Cardiac muscle cell (in vitro differentiated cells and primary cell): ENCODE measurements at regions not wholly inside any gene's neighbourhood (a gene's known extent, or its start where the extent isn't known, plus 50 kb on each side); places are given as distances from the start of the nearest gene placed in this dataset.
A peak's percentile ranks its signal among the peaks of the same experiment; 100 is the strongest.

ENCODE experiments used
- DNase-seq, 2 donors: peaks; one replicate each; pipeline versions ENCODE4 v3.0.0 to v3.0.0-alpha.2; 2010 to 2017; ENCODE audit warnings: low read depth in 1 of 2, low spot score in 1 of 2
- H3K27ac ChIP-seq: fragments of 200-600 bp; sonication (generic); 2 replicates; pipeline ENCODE4 v1.5.1; 2016
- H3K27me3 ChIP-seq: fragments of 200-600 bp; sonication (generic); 2 replicates; pipeline ENCODE4 v1.6.0; 2016; ENCODE audit warnings: control low read depth
- H3K36me3 ChIP-seq: fragments of 200-600 bp; sonication (generic); 2 replicates; pipeline ENCODE4 v1.5.1; 2016; ENCODE audit warnings: control low read depth
- H3K4me1 ChIP-seq: fragments of 200-600 bp; sonication (generic); 2 replicates; pipeline ENCODE4 v1.8.1; 2017; ENCODE audit warnings: low read depth, mild to moderate bottlenecking, mixed run types
- H3K4me3 ChIP-seq: fragments of 200-600 bp; sonication (generic); 2 replicates; pipeline ENCODE4 v1.5.1; 2016; ENCODE audit warnings: mild to moderate bottlenecking
- H3K9me3 ChIP-seq: fragments of 200-600 bp; sonication (generic); 2 replicates; pipeline ENCODE4 v1.5.1; 2017; ENCODE audit warnings: low read depth, mild to moderate bottlenecking, control low read depth
- TF ChIP-seq, protein P1 (sequence below): IDR thresholded peaks from 2 replicates; pipeline ENCODE4 v1.5.1; 2012; ENCODE audit warnings: low read depth, mild to moderate bottlenecking, low read length

DNA sequence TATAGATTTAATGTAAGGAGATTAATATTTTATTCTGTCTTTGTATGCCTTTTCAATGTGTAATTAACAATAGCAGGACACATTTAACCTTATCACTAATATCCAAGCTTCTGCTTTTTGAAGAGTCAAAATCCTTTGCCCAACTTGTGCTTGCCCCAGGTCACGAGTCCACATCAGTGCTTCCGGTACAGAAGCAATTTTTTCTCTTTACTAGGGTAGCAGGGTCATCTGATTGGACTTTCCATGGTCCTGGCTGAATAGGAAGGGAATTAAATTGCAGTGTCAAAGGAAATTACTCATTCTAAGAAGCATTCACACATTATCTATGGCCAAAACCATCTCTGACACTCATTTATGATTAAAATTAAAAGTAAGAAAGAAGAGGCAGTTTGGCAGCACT lies 460.5 kb upstream of the ADGRL2 start:
- Histone ChIP-seq H3K36me3 (no peaks in the 10 kb centered on the region), H3K9me3 (no peaks in the 10 kb centered on the region), H3K4me1 (peaks cover 11% of the 10 kb centered on the region), H3K27me3 (no peaks in the 10 kb centered on the region), H3K27ac (no peak overlapping the region), H3K4me3 (no peak overlapping the region)
- DNase-seq: peak in 1 of 2 donors; percentile 7
- TF ChIP-seq, protein P1, sequence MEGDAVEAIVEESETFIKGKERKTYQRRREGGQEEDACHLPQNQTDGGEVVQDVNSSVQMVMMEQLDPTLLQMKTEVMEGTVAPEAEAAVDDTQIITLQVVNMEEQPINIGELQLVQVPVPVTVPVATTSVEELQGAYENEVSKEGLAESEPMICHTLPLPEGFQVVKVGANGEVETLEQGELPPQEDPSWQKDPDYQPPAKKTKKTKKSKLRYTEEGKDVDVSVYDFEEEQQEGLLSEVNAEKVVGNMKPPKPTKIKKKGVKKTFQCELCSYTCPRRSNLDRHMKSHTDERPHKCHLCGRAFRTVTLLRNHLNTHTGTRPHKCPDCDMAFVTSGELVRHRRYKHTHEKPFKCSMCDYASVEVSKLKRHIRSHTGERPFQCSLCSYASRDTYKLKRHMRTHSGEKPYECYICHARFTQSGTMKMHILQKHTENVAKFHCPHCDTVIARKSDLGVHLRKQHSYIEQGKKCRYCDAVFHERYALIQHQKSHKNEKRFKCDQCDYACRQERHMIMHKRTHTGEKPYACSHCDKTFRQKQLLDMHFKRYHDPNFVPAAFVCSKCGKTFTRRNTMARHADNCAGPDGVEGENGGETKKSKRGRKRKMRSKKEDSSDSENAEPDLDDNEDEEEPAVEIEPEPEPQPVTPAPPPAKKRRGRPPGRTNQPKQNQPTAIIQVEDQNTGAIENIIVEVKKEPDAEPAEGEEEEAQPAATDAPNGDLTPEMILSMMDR: no peak

DNA sequence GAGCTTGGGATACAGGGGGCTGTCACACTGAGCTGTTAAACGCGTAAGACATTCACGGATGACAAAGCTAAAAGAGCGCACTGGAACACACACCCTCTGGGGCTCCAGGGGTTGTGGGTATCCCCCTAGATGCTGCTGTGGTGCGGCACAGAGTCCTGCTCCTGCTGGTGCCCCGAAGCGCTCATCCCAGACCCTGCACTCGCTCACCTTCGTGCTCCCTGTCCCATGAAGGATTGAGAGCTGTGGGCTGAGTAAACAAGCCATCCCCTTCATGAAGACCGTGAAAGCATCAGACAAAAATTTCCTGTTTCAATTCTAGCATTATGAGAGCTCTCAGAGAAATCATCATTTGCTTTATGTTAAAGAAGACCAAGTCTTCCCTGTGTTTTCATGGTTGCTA lies 463.5 kb upstream of the ADGRL2 start:
- no peak for DNase-seq
- H3K4me1 ChIP-seq: peaks cover 7% of the 10 kb centered on the region
- no peaks in the 10 kb centered on the region for H3K36me3 ChIP-seq
- H3K27me3 ChIP-seq: no peaks in the 10 kb centered on the region
- TF ChIP-seq, protein P1: no peak
- H3K27ac ChIP-seq: no peak overlapping the region
- H3K4me3 ChIP-seq: no peak overlapping the region
- H3K9me3 ChIP-seq: no peaks in the 10 kb centered on the region

DNA sequence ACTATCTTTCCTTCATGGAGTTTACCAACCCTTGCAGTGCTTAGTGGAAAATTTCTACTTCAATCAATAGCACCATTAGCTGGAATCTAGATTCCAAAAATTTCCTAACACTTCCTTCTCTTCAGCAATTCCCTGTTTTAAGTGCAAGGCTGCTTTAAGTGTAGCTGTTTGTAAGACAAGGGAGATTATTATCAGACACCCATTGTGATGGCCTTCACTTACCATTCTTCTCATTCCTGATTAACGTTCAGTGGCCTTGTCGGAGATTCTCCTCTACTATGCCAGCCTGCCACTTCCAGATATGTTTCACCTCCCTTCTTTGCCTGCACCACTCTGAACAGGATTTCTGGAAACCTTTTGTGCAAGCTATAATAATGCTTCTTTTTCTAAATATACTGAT lies 464.9 kb upstream of the ADGRL2 start:
- no peak overlapping the region for H3K27ac ChIP-seq
- peaks cover 7% of the 10 kb centered on the region for H3K4me1 ChIP-seq
- no peak overlapping the region for H3K4me3 ChIP-seq
- no peaks in the 10 kb centered on the region for H3K36me3 ChIP-seq
- H3K9me3 ChIP-seq: no peaks in the 10 kb centered on the region
- no peak for DNase-seq
- no peaks in the 10 kb centered on the region for H3K27me3 ChIP-seq
- TF ChIP-seq, protein P1: no peak

DNA sequence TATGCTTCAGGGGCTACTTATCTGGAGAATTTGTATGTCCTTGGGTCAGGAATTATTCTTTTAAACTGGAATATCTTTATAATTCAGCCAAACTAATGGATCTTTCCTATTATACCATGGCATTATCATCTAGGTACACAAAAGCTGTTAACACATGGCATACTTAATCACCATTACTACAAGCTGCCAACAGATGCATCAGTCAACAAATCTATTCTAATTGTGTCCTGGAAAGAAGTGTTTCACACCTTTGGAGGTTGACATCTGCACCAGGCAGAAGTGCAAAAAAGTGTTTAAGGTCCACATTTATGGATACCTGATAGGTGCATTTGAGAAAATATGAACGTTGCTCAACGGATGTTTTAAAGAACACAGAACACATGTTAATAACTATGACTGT lies 470.2 kb upstream of the ADGRL2 start:
- no peaks in the 10 kb centered on the region for H3K36me3 ChIP-seq
- no peaks in the 10 kb centered on the region for H3K9me3 ChIP-seq
- no peaks in the 10 kb centered on the region for H3K27me3 ChIP-seq
- TF ChIP-seq, protein P1: no peak
- no peak overlapping the region for H3K4me3 ChIP-seq
- no peak overlapping the region for H3K27ac ChIP-seq
- peaks cover under 1% of the 10 kb centered on the region for H3K4me1 ChIP-seq
- DNase-seq: peak in 1 of 2 donors; percentile 36

DNA sequence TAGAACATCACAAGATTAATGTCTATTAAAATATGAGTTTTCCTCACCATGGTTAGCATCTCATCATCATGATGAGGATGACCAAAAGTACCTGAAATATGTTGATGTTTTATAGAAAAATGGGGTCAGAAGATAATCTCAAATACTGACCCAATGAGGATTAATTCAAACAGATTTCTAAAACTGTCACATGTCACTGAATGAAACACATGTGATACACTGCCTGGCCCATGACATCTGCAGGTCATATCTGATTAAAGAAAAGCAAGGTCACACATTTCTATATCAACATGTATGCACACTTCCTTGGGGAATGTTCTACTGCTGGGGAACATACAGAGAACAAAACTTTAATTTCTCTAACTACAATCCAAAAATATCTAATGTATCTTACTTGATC lies 470.6 kb upstream of the ADGRL2 start:
- Histone ChIP-seq H3K9me3 (no peaks in the 10 kb centered on the region), H3K27me3 (no peaks in the 10 kb centered on the region), H3K27ac (no peak overlapping the region), H3K4me3 (no peak overlapping the region), H3K4me1 (no peaks in the 10 kb centered on the region), H3K36me3 (no peaks in the 10 kb centered on the region)
- no peak for DNase-seq
- TF ChIP-seq, protein P1: no peak

DNA sequence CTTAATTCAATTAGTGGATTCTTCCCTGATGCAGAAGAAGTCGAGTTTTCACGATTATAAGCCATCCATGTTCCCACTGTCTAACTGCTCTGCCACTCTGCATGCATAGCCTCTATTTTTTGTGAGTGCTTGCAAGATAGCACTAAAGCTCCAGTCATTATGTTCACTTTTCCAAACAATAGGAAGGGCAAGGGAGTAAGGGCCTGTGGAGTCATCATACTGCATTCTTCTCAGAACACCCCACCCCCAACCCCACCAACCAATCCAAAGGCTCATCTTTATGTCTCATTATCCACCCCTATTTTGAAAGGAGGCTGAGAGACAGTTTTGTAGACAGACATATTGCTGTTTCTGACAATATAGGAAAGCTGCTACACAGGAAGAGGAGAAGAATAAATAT lies 471.7 kb upstream of the ADGRL2 start:
- Histone ChIP-seq H3K4me3 (no peak overlapping the region), H3K36me3 (no peaks in the 10 kb centered on the region), H3K27me3 (no peaks in the 10 kb centered on the region), H3K4me1 (no peaks in the 10 kb centered on the region), H3K27ac (no peak overlapping the region), H3K9me3 (no peaks in the 10 kb centered on the region)
- DNase-seq: no peak
- TF ChIP-seq, protein P1: no peak
